CD4-positive, alpha-beta T cell treated with Interleukin-10 for 1 hour (primary cell): ENCODE measurements at regions not wholly inside any gene's neighbourhood (a gene's known extent, or its start where the extent isn't known, plus 50 kb on each side); places are given as distances from the start of the nearest gene placed in this dataset.
"Not testable (repeated sequence)": the region's sequence is repeated elsewhere in the genome, so short reads cannot be mapped to it uniquely, and the experiment has no call there.

Experiments
- DNase-seq: peaks from one replicate; pipeline ENCODE4 v3.0.0-alpha.2; 2020

GRCh38 chr2:56021579-56021978 lies 98.0 kb upstream of the EFEMP1 start:
- no peak for DNase-seq

- no peak for DNase-seq
Observed at GRCh38 chr2:56025469-56026193, 102.0 kb upstream of the EFEMP1 start.

- no peak for DNase-seq
Observed at GRCh38 chr2:56026828-56027227, 103.2 kb upstream of the EFEMP1 start.

- no peak for DNase-seq
Observed at GRCh38 chr2:56030062-56030461, 106.5 kb upstream of the EFEMP1 start.

GRCh38 chr2:56030901-56031300 lies 107.3 kb upstream of the EFEMP1 start:
- no peak for DNase-seq

- no peak for DNase-seq
Observed at GRCh38 chr2:56034258-56034657, 110.7 kb upstream of the EFEMP1 start.

GRCh38 chr2:56040189-56040588 lies 116.6 kb upstream of the EFEMP1 start:
- DNase-seq, result no peak

- DNase-seq, result no peak
Observed at GRCh38 chr2:56040834-56041233, 117.3 kb upstream of the EFEMP1 start.

- DNase-seq, result no peak
Observed at GRCh38 chr2:56047136-56047535, 123.6 kb upstream of the EFEMP1 start.

- no peak for DNase-seq
Observed at GRCh38 chr2:56049233-56049845, 125.8 kb upstream of the EFEMP1 start.

GRCh38 chr2:56053679-56054078 lies 130.1 kb upstream of the EFEMP1 start:
- no peak for DNase-seq

- DNase-seq, result no peak
Observed at GRCh38 chr2:56055405-56055804, 128.4 kb upstream of the CCDC85A start.

GRCh38 chr2:56061327-56061726 lies 122.5 kb upstream of the CCDC85A start:
- not testable (repeated sequence) for DNase-seq

GRCh38 chr2:56068746-56069145 lies 115.0 kb upstream of the CCDC85A start:
- no peak for DNase-seq

GRCh38 chr2:56077359-56077915 lies 106.4 kb upstream of the CCDC85A start:
- no peak for DNase-seq

GRCh38 chr2:56082665-56083064 lies 101.1 kb upstream of the CCDC85A start:
- no peak for DNase-seq

- no peak for DNase-seq
Observed at GRCh38 chr2:56084111-56084901, 99.5 kb upstream of the CCDC85A start.

GRCh38 chr2:56086336-56086735 lies 97.5 kb upstream of the CCDC85A start:
- DNase-seq, result no peak

- DNase-seq, result no peak
Observed at GRCh38 chr2:56088411-56088810, 95.4 kb upstream of the CCDC85A start.

GRCh38 chr2:56089931-56090330 lies 93.9 kb upstream of the CCDC85A start:
- DNase-seq, result no peak

GRCh38 chr2:56099963-56100362 lies 83.8 kb upstream of the CCDC85A start:
- DNase-seq, result no peak

- no peak for DNase-seq
Observed at GRCh38 chr2:56100791-56101312, 82.9 kb upstream of the CCDC85A start.

GRCh38 chr2:56102098-56102497 lies 81.7 kb upstream of the CCDC85A start:
- DNase-seq, result no peak
